Liver (tissue), 8 donors: ENCODE measurements at regions not wholly inside any gene's neighbourhood (a gene's known extent, or its start where the extent isn't known, plus 50 kb on each side); places are given as distances from the start of the nearest gene placed in this dataset.

Experiments used
- DNase-seq: peaks from one replicate; pipeline ENCODE4 v3.0.0-alpha.2; 2017; ENCODE audit warnings: low spot score
- H3K27ac ChIP-seq, 2 donors: one replicate each; pipeline ENCODE4 v1.7.0; 2013; ENCODE audit warnings: inconsistent platforms in 2 of 2, low read length in 2 of 2, control low read depth in 1 of 2, low read depth in 1 of 2, mild to moderate bottlenecking in 1 of 2
- H3K27me3 ChIP-seq, 4 donors: one replicate each; pipeline versions ENCODE4 v1.6.1 to v1.7.0; 2013; ENCODE audit warnings: low read length in 3 of 4, inconsistent platforms in 1 of 4, mild to moderate bottlenecking in 1 of 4, moderate library complexity in 1 of 4; ENCODE audit not compliant: control insufficient read depth in 4 of 4, insufficient read depth in 4 of 4
- H3K36me3 ChIP-seq, 4 donors: one replicate each; pipeline versions ENCODE4 v1.6.1 to v1.7.0; 2013; ENCODE audit warnings: low read length in 3 of 4, mild to moderate bottlenecking in 3 of 4, low read depth in 1 of 4, moderate library complexity in 1 of 4; ENCODE audit not compliant: control insufficient read depth in 4 of 4, insufficient read depth in 3 of 4
- H3K4me1 ChIP-seq, 4 donors: one replicate each; pipeline versions ENCODE4 v1.6.1 to v1.7.0; 2013; ENCODE audit warnings: low read length in 3 of 4, mild to moderate bottlenecking in 3 of 4, moderate library complexity in 1 of 4; ENCODE audit not compliant: control insufficient read depth in 4 of 4, insufficient read depth in 4 of 4
- H3K4me3 ChIP-seq, 3 donors: one replicate each; pipeline versions ENCODE4 v1.6.1 to v1.7.0; 2013; ENCODE audit warnings: low read length in 3 of 3, control low read depth in 1 of 3, low read depth in 1 of 3, mild to moderate bottlenecking in 1 of 3
- H3K9ac ChIP-seq, 2 donors: one replicate each; pipeline ENCODE4 v1.7.0; 2013; ENCODE audit warnings: low read length in 2 of 2, mild to moderate bottlenecking in 2 of 2, moderate library complexity in 2 of 2, control low read depth in 1 of 2, low read depth in 1 of 2
- H3K9me3 ChIP-seq, 4 donors: one replicate each; pipeline versions ENCODE4 v1.6.1 to v1.7.0; 2013; ENCODE audit warnings: low read length in 3 of 4; ENCODE audit not compliant: control insufficient read depth in 4 of 4
- EGR1 ChIP-seq, 2 donors: IDR thresholded peaks; 2 replicates each; pipeline ENCODE4 v1.6.1; 2016 to 2018; ENCODE audit warnings: antibody characterized with exemption in 2 of 2, low read depth in 2 of 2
- FOXA1 ChIP-seq: IDR thresholded peaks from 2 replicates; pipeline ENCODE4 v1.6.1; 2016; ENCODE audit warnings: antibody characterized with exemption
- FOXA2 ChIP-seq: IDR thresholded peaks from 2 replicates; pipeline ENCODE4 v1.6.1; 2016; ENCODE audit warnings: antibody characterized with exemption
- GABPA ChIP-seq, 2 donors: IDR thresholded peaks in 1 of 2; conservative IDR thresholded peaks in 1 of 2; 2 replicates each; pipeline ENCODE4 v1.6.1; 2016; ENCODE audit warnings: antibody characterized with exemption in 2 of 2, mild to moderate bottlenecking in 1 of 2, moderate library complexity in 1 of 2
- HNF4A ChIP-seq, 2 donors: conservative IDR thresholded peaks; 2 replicates each; pipeline ENCODE4 v1.6.1; 2016; ENCODE audit warnings: antibody characterized with exemption in 2 of 2, mild to moderate bottlenecking in 2 of 2
- HNF4G ChIP-seq: IDR thresholded peaks from 2 replicates; pipeline ENCODE4 v1.6.1; 2016; ENCODE audit warnings: antibody characterized with exemption
- NR2F2 ChIP-seq: IDR thresholded peaks from 2 replicates; pipeline ENCODE4 v1.6.1; 2016; ENCODE audit warnings: antibody characterized with exemption
- RAD21 ChIP-seq, 2 donors: IDR thresholded peaks; 2 replicates each; pipeline ENCODE4 v1.6.1; 2016; ENCODE audit warnings: antibody characterized with exemption in 2 of 2, mild to moderate bottlenecking in 2 of 2
- RXRA ChIP-seq, 2 donors: IDR thresholded peaks; 2 replicates each; pipeline ENCODE4 v1.6.1; 2017 to 2018; ENCODE audit warnings: antibody characterized with exemption in 2 of 2, mild to moderate bottlenecking in 1 of 2
- SP1 ChIP-seq: IDR thresholded peaks from 2 replicates; pipeline ENCODE4 v1.6.1; 2018; ENCODE audit warnings: antibody characterized with exemption, mild to moderate bottlenecking
- WGBS: extraction: QIAGEN DNeasy Blood & Tissue Kit; methylation state at CpG from one replicate; pipeline ENCODE4 v1.1.7; 2013; 5-methylcytosine and 5-hydroxymethylcytosine counted together
- TF ChIP-seq, protein P1 (sequence below): fragments of 150-350 bp; IDR thresholded peaks from 2 replicates; pipeline ENCODE4 v1.5.1; 2017; ENCODE audit warnings: improper control_type of control experiment, low read depth, low read length; ENCODE audit not compliant: missing input control
- TF ChIP-seq, protein P2 (sequence below): IDR thresholded peaks from 2 replicates; pipeline ENCODE4 v1.6.1; 2016; ENCODE audit warnings: antibody characterized with exemption
- TF ChIP-seq, protein P3 (sequence below): IDR thresholded peaks from 2 replicates; pipeline ENCODE4 v1.6.1; 2016; ENCODE audit warnings: antibody characterized with exemption
- TF ChIP-seq, protein P4 (sequence below): IDR thresholded peaks from 2 replicates; pipeline ENCODE4 v1.6.1; 2016; ENCODE audit warnings: antibody characterized with exemption
- donor health status: healthy.
- donor health status: healthy.
- donor health status: healthy.
- donor health status: healthy.
- donor health status: healthy.

DNA sequence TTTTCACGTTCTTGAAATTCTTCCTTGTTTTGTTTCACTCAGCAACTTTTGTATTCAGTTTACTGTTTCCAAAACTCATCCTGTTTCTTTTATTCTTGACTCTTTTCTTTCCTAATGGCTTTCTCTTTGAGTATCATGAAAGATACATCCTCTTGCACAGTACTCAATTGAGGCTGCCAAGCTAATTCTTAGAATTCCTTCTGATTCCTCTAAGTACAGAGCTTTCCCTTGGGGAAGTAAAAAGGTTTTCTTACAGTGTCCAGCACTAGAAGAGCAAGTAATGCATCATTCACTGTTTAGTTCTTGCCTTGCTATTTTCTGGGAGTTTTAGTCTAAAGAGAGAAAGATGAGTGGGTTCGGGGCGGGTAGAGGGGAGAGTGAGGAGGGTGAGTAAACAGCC is 154.1 kb downstream of the NEDD1 start:
- TF ChIP-seq, protein P1, sequence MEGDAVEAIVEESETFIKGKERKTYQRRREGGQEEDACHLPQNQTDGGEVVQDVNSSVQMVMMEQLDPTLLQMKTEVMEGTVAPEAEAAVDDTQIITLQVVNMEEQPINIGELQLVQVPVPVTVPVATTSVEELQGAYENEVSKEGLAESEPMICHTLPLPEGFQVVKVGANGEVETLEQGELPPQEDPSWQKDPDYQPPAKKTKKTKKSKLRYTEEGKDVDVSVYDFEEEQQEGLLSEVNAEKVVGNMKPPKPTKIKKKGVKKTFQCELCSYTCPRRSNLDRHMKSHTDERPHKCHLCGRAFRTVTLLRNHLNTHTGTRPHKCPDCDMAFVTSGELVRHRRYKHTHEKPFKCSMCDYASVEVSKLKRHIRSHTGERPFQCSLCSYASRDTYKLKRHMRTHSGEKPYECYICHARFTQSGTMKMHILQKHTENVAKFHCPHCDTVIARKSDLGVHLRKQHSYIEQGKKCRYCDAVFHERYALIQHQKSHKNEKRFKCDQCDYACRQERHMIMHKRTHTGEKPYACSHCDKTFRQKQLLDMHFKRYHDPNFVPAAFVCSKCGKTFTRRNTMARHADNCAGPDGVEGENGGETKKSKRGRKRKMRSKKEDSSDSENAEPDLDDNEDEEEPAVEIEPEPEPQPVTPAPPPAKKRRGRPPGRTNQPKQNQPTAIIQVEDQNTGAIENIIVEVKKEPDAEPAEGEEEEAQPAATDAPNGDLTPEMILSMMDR, result no peak
- no peak for TF ChIP-seq RXRA (IDR thresholded peaks at IDR 0.05)
- Histone ChIP-seq H3K27me3 (peaks cover 0 to 4% (median 0%) of the 10 kb centered on the region in 4 donors), H3K27ac (no peak overlapping the region), H3K4me1 (no peaks in the 10 kb centered on the region), H3K36me3 (no peaks in the 10 kb centered on the region), H3K9me3 (peaks cover 0 to 2% (median 0%) of the 10 kb centered on the region in 4 donors), H3K4me3 (no peak overlapping the region), H3K9ac (no peak overlapping the region)
- WGBS, result 52% methylated on average over 3 of the region's 3 CpGs
- no peak for DNase-seq

DNA sequence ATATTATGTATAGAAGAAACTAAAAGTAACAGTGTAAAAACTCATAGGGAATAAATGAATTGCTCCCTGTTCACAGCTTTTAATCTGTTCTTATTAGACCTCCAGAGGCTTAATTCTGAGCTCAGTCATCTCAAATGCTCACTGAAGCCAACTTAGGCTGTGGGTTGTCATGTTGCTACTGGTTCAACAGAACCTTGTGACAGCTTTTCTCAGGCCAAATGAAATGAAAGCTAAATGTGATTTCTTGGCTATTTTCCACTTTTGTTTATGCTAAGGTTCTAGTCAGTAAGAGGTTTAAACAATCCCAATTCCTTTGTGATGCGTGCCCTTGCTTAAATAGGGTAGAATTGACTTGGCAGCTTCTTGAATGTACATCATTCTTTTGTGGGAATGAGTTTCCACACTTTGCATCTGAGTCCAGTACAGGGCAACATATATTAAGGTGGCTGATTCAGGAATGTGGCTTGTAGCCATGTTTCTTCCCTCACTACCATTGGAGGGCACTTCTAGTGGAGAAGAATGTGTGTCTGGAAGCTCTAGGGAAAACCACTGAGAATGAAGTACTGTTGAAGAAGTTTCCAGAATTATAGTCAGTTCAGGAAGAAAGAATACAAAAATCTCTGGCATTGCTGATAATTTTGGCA is 156.4 kb downstream of the NEDD1 start:
- Histone ChIP-seq H3K36me3 (no peaks in the 10 kb centered on the region), H3K4me3 (no peak overlapping the region), H3K27ac (no peak overlapping the region), H3K4me1 (no peaks in the 10 kb centered on the region), H3K27me3 (peaks cover 0 to 4% (median 0%) of the 10 kb centered on the region in 4 donors), H3K9me3 (peaks cover 0 to 2% (median 0%) of the 10 kb centered on the region in 4 donors), H3K9ac (no peak overlapping the region)
- 70% methylated on average over 1 of the region's 1 CpG for WGBS
- DNase-seq, result no peak
- no peak for TF ChIP-seq GABPA (IDR thresholded peaks at IDR 0.05 in 1 of 2, conservative IDR thresholded peaks at IDR 0.05 in 1 of 2)
- TF ChIP-seq, protein P2, sequence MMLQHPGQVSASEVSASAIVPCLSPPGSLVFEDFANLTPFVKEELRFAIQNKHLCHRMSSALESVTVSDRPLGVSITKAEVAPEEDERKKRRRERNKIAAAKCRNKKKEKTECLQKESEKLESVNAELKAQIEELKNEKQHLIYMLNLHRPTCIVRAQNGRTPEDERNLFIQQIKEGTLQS, result no peak

DNA sequence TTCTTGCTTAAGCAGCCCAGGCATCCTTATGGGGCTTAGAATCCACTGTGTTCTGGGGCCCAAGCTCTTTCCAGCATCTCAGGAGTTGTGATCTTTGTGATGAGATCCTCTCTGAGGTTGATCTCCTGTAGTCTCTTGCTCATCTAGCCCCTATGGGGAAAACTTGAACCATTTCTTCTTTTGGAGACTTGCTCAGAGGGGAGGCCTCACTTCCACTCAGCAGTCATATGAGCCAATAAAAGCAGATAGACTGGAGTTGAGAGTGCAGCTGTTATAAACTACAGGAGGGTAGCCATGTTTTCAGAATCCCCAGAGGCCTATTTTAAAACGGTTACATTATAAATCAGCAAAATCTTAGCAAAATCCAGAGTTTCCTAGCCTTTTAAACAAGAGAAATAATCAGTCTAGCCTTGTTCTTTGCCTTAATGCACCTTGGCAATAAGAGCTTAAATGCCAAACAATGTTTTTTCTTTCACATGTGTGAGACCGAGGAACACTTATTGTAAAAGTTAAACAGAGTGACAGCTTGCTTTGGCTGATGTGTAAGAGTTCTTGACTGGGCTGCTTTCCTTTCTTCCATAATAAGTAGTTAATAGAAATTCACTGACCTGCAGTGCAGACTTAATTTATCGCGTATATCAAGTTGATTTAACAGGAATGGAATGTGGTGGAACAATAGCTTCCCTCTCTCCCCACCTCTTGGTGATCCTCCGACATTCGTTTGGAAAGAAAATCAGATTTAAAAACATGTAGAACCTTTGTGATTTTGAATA is 168.3 kb downstream of the NEDD1 start:
- DNase-seq, result no peak
- Histone ChIP-seq H3K27me3 (no peaks in the 10 kb centered on the region), H3K9me3 (no peaks in the 10 kb centered on the region), H3K9ac (no peak overlapping the region), H3K4me1 (no peaks in the 10 kb centered on the region), H3K27ac (no peak overlapping the region), H3K36me3 (no peaks in the 10 kb centered on the region), H3K4me3 (no peak overlapping the region)
- TF ChIP-seq RXRA (IDR thresholded peaks at IDR 0.05), result no peak
- TF ChIP-seq HNF4G, result no peak
- TF ChIP-seq FOXA1, result no peak
- TF ChIP-seq FOXA2, result no peak
- no peak for TF ChIP-seq EGR1 (IDR thresholded peaks at IDR 0.05; ENCODE audit: low read depth in 2 of 2)
- TF ChIP-seq RAD21 (IDR thresholded peaks at IDR 0.05), result no peak
- TF ChIP-seq, protein P3, sequence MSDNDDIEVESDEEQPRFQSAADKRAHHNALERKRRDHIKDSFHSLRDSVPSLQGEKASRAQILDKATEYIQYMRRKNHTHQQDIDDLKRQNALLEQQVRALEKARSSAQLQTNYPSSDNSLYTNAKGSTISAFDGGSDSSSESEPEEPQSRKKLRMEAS, result no peak
- TF ChIP-seq HNF4A (conservative IDR thresholded peaks at IDR 0.05), result no peak
- TF ChIP-seq NR2F2, result no peak
- TF ChIP-seq, protein P1, result no peak
- TF ChIP-seq SP1, result no peak
- TF ChIP-seq, protein P4, sequence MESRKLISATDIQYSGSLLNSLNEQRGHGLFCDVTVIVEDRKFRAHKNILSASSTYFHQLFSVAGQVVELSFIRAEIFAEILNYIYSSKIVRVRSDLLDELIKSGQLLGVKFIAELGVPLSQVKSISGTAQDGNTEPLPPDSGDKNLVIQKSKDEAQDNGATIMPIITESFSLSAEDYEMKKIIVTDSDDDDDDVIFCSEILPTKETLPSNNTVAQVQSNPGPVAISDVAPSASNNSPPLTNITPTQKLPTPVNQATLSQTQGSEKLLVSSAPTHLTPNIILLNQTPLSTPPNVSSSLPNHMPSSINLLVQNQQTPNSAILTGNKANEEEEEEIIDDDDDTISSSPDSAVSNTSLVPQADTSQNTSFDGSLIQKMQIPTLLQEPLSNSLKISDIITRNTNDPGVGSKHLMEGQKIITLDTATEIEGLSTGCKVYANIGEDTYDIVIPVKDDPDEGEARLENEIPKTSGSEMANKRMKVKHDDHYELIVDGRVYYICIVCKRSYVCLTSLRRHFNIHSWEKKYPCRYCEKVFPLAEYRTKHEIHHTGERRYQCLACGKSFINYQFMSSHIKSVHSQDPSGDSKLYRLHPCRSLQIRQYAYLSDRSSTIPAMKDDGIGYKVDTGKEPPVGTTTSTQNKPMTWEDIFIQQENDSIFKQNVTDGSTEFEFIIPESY, result no peak
- 71% methylated on average over 6 of the region's 6 CpGs for WGBS
